Activated CD8-positive, alpha-beta T cell treated with anti-CD3 and anti-CD28 coated beads for 36 hours (primary cell): ENCODE measurements at regions not wholly inside any gene's neighbourhood (a gene's known extent, or its start where the extent isn't known, plus 50 kb on each side); places are given as distances from the start of the nearest gene placed in this dataset.

Experiments
- ATAC-seq: fragments of 200-7000 bp; cut with Tn5 transposase; one replicate; pipeline ENCODE4 v1.10.0; 2021; ENCODE audit warnings: mild to moderate bottlenecking, moderate library complexity
- CTCF ChIA-PET: fragments of 350-600 bp; sonication (Branson Sonifier 250); formaldehyde crosslinking; loops from one replicate; lab custom pipeline; 2021; ENCODE audit warnings: antibody characterized with exemption; lab: Charles Lee
- POLR2A ChIA-PET: fragments of 350-600 bp; sonication (Branson Sonifier 250); formaldehyde crosslinking; loops from one replicate; lab custom pipeline; 2021; ENCODE audit warnings: antibody characterized with exemption; lab: Charles Lee
- DNase-seq: peaks from one replicate; pipeline ENCODE4 v3.0.0-alpha.2; 2020
- H3K27ac Mint-ChIP-seq: one replicate; pipeline ENCODE4 v1.8.0; 2021; ENCODE audit warnings: mild to moderate bottlenecking, mixed read lengths
- H3K27me3 Mint-ChIP-seq: one replicate; pipeline ENCODE4 v1.8.0; 2021; ENCODE audit warnings: mixed read lengths
- H3K36me3 Mint-ChIP-seq: one replicate; pipeline ENCODE4 v1.8.0; 2021; ENCODE audit warnings: low read depth, mixed read lengths
- H3K4me1 Mint-ChIP-seq: one replicate; pipeline ENCODE4 v1.8.0; 2021; ENCODE audit warnings: low read depth, mixed read lengths
- H3K4me3 Mint-ChIP-seq: one replicate; pipeline ENCODE4 v1.8.0; 2021; ENCODE audit warnings: mild to moderate bottlenecking, moderate library complexity, mixed read lengths
- H3K9me3 Mint-ChIP-seq: one replicate; pipeline ENCODE4 v1.8.0; 2021; ENCODE audit warnings: mixed read lengths
- intact Hi-C: fragments of 100-400 bp; cut with micrococcal nuclease; formaldehyde crosslinking; loops from one replicate; pipeline ENCODE4 v1.10.0; 2022
- TF ChIP-seq, protein P1 (sequence below): fragments of 200-600 bp; IDR thresholded peaks from one replicate; pipeline ENCODE4 v1.8.0; 2022; ENCODE audit warnings: antibody characterized with exemption, mild to moderate bottlenecking

DNA sequence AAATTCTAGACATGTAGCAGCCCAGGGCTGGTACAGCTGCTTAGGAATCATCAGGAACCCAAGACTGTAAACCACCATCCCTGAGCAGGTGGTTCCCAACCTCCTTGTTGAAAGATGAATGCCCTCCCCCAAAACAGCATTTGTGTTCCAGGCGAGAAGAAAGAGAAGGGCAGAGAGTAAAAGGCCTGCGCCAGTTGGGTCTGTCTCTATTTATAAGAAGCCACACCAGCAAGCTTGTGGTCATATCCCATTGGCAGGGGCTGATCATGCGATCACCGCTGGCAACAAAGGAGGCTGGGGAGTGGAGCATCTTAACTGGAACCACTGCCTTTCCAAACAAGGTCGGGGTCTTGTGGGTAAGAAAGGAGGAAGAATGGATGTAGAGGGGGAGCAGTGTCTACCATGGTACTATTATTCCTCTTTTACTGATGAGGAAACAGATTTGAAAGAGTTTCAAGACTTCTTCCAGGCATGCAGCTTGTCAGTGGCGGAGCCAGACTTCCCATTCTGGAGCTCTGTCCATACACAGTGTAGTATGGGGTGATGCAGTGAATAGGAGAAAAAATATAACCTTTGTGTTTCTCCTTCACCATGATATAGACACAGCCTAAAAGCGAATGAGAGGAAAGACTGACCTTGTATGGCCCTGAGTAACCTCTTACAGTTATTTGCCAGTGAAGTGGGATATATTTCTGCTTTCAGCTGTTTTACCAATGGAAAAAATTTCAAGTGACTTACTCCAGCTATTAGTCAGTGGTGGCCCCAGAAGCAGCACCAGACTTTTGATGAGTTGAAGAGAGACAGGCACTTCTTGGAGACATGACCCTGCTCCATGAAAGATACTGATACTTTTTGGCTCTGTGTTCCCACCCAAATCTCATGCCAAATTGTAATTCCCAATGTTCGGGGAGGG is 222.6 kb downstream of the ABHD5 start:
- ATAC-seq (peak; percentile 30), DNase-seq (peak; percentile 2)
- no peaks in the 10 kb centered on the region for H3K4me1 Mint-ChIP-seq
- H3K9me3 Mint-ChIP-seq = no peaks in the 10 kb centered on the region
- no peak overlapping the region for H3K27ac Mint-ChIP-seq
- H3K4me3 Mint-ChIP-seq = no peak overlapping the region
- CTCF ChIA-PET = interaction anchor here (1.7 kb wide), 1 partner anchor 58 kb away, joined by 4 read pairs; no protein-coding TSS in a partner anchor
- intact Hi-C loops = no loop called here
- H3K27me3 Mint-ChIP-seq = peaks cover 4% of the 10 kb centered on the region
- POLR2A ChIA-PET = interaction anchor here (0.6 kb wide), 1 partner anchor 10 kb away, joined by 3 read pairs; no protein-coding TSS in a partner anchor
- H3K36me3 Mint-ChIP-seq = no peaks in the 10 kb centered on the region
- TF ChIP-seq, protein P1, sequence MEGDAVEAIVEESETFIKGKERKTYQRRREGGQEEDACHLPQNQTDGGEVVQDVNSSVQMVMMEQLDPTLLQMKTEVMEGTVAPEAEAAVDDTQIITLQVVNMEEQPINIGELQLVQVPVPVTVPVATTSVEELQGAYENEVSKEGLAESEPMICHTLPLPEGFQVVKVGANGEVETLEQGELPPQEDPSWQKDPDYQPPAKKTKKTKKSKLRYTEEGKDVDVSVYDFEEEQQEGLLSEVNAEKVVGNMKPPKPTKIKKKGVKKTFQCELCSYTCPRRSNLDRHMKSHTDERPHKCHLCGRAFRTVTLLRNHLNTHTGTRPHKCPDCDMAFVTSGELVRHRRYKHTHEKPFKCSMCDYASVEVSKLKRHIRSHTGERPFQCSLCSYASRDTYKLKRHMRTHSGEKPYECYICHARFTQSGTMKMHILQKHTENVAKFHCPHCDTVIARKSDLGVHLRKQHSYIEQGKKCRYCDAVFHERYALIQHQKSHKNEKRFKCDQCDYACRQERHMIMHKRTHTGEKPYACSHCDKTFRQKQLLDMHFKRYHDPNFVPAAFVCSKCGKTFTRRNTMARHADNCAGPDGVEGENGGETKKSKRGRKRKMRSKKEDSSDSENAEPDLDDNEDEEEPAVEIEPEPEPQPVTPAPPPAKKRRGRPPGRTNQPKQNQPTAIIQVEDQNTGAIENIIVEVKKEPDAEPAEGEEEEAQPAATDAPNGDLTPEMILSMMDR = no peak

DNA sequence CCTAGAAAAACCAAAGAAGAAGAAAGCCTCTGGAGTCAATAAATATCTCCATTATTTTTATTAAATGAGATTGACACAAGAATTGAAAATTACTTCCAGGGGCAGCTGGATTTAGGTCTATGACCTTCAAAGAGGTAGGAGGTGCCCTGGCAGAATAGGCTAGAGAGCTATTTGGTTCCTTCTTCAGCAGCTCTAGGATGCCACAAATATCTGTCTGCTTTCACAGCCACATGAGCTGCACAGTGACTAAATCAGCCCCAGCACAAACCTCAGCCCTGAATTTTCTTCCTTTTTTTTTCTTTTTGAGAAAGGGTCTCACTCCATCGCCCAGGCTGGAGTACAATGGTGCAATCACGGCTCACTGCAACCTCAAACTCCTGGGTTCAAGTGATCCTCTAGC is 223.5 kb downstream of the ABHD5 start:
- H3K9me3 Mint-ChIP-seq = no peaks in the 10 kb centered on the region
- no peaks in the 10 kb centered on the region for H3K36me3 Mint-ChIP-seq
- DNase-seq (no peak), ATAC-seq (no peak)
- peaks cover 6% of the 10 kb centered on the region for H3K27me3 Mint-ChIP-seq
- H3K4me3 Mint-ChIP-seq = no peak overlapping the region
- ChIA-PET POLR2A (interaction anchor here (0.6 kb wide), 1 partner anchor 193 kb away, joined by 3 read pairs; no protein-coding TSS in a partner anchor), CTCF (interaction anchor here (1.7 kb wide), 1 partner anchor 59 kb away, joined by 4 read pairs; no protein-coding TSS in a partner anchor)
- TF ChIP-seq, protein P1 = no peak
- H3K27ac Mint-ChIP-seq = no peak overlapping the region
- intact Hi-C loops = no loop called here
- no peaks in the 10 kb centered on the region for H3K4me1 Mint-ChIP-seq

DNA sequence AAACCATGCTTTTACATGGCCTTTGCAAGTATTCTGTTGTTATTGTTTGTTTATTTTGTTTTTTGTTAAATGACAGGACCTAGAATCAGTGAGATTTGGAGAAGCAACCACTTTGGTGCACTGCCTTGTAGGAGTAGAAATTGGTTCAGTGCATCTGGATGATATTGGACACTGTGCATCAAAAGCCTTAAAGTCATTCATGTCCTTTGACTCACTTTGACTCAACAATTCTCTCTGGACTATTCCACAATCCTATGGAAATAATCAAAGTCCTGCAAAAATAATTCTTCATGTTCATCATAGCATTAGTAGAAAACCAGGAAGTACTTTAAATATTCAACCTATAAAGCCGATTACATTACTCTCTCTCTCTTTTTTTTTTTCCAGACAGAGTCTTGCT is 224.8 kb downstream of the ABHD5 start:
- Mint-ChIP-seq H3K27me3 (peaks cover 12% of the 10 kb centered on the region), H3K9me3 (no peaks in the 10 kb centered on the region), H3K27ac (no peak overlapping the region), H3K36me3 (no peaks in the 10 kb centered on the region), H3K4me3 (no peak overlapping the region), H3K4me1 (no peaks in the 10 kb centered on the region)
- ChIA-PET CTCF (no interaction called here), POLR2A (no interaction called here)
- ATAC-seq (no peak), DNase-seq (no peak)
- intact Hi-C loops = no loop called here
- TF ChIP-seq, protein P1 = no peak

DNA sequence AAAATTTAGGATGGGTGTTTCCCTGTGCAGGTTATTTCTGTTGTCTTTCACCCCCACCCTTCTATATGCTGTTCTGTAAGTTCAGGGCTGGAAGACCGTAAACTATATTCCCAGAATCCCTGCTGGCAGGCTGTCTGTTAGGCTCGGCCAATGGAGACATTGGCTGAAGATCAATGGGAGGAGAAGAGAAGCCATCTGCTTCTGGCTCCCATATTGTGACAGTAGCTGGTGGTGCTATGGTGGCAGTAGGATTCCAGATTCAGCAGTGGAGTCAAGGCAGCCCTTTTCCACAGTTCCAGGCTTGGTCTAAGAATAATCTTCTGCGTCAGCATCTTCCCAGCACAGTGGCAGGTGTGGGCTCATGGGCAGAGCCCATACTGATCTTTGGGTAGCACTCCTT is 226.6 kb downstream of the ABHD5 start:
- Mint-ChIP-seq H3K9me3 (no peaks in the 10 kb centered on the region), H3K27ac (no peak overlapping the region), H3K27me3 (peaks cover 17% of the 10 kb centered on the region), H3K36me3 (no peaks in the 10 kb centered on the region), H3K4me1 (no peaks in the 10 kb centered on the region), H3K4me3 (no peak overlapping the region)
- ATAC-seq (no peak), DNase-seq (no peak)
- intact Hi-C loops = no loop called here
- ChIA-PET CTCF (no interaction called here), POLR2A (no interaction called here)
- TF ChIP-seq, protein P1 = no peak

DNA sequence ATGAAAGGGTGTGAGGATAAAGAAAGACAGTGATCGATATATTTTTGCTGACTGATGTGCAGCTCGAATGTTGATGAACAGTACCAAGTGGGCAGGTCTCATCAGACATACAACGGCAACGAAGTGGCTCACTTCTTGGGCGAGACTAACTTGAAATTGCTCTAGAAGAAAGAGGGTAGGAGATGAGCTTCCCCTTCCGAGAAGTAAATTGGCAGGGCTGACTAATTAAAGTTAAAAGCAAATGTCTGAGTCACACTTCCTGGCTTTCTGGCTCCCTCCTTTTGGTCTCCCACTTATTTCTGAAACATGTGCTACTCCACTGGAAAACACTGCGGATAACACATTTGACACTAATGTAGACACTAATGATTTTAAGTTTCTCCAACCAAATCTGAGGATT is 228.3 kb downstream of the ABHD5 start:
- peaks cover 29% of the 10 kb centered on the region for H3K27me3 Mint-ChIP-seq
- TF ChIP-seq, protein P1 = no peak
- no peak overlapping the region for H3K4me3 Mint-ChIP-seq
- H3K36me3 Mint-ChIP-seq = no peaks in the 10 kb centered on the region
- H3K4me1 Mint-ChIP-seq = no peaks in the 10 kb centered on the region
- intact Hi-C loops = no loop called here
- CTCF ChIA-PET = no interaction called here
- no peak overlapping the region for H3K27ac Mint-ChIP-seq
- H3K9me3 Mint-ChIP-seq = no peaks in the 10 kb centered on the region
- POLR2A ChIA-PET = no interaction called here
- no peak for ATAC-seq
- no peak for DNase-seq
